CD4-positive, alpha-beta T cell (primary cell): ENCODE measurements at regions not wholly inside any gene's neighbourhood (a gene's known extent, or its start where the extent isn't known, plus 50 kb on each side); places are given as distances from the start of the nearest gene placed in this dataset. TPM values are rescaled to one million over a fixed set of nuclear protein-coding genes. Genes with fewer than 3 reads are reported as not detected.
"Not testable (repeated sequence)": the region's sequence is repeated elsewhere in the genome, so short reads cannot be mapped to it uniquely, and the experiment has no call there.

ENCODE experiments used
- ATAC-seq: fragments of 200-7000 bp; cut with Tn5 transposase; one replicate; pipeline ENCODE4 v1.10.0; 2022; ENCODE audit warnings: mild to moderate bottlenecking; ENCODE audit not compliant: poor library complexity
- CTCF ChIA-PET: fragments of 350-600 bp; sonication (Branson Sonifier 250); formaldehyde crosslinking; loops from one replicate; lab custom pipeline; 2021; ENCODE audit warnings: antibody characterized with exemption, inconsistent platforms; lab: Charles Lee
- POLR2A ChIA-PET: fragments of 350-600 bp; sonication (Branson Sonifier 250); formaldehyde crosslinking; loops from one replicate; lab custom pipeline; 2021; ENCODE audit warnings: antibody characterized with exemption, inconsistent platforms; lab: Charles Lee
- DNase-seq, 14 experiments: peaks; one replicate each; pipeline ENCODE4 v3.0.0-alpha.2; 2013 to 2020; ENCODE audit warnings: mixed read lengths in 2 of 14
- H3K27ac ChIP-seq, 2 donors: one replicate each; pipeline versions ENCODE4 v1.5.1 to v1.7.0; 2013; ENCODE audit warnings: low read length in 2 of 2, low read depth in 1 of 2, mild to moderate bottlenecking in 1 of 2
- H3K27me3 ChIP-seq, 2 experiments: 1 replicate in 1 of 2; 2 replicates in 1 of 2; pipeline versions ENCODE4 v1.6.1 to v1.7.0; 2013; ENCODE audit warnings: low read length in 2 of 2, control low read depth in 1 of 2, mild to moderate bottlenecking in 1 of 2, moderate library complexity in 1 of 2; ENCODE audit not compliant: insufficient read depth in 2 of 2, control insufficient read depth in 1 of 2
- H3K36me3 ChIP-seq: one replicate; pipeline ENCODE4 v1.6.1; 2013; ENCODE audit warnings: low read length, control low read depth; ENCODE audit not compliant: insufficient read depth
- H3K4me1 ChIP-seq: one replicate; pipeline ENCODE4 v1.6.1; 2013; ENCODE audit warnings: low read length, control low read depth; ENCODE audit not compliant: insufficient read depth
- H3K4me3 ChIP-seq: one replicate; pipeline ENCODE4 v1.5.1; 2013; ENCODE audit warnings: mild to moderate bottlenecking, low read length, moderate library complexity
- H3K9me3 ChIP-seq, 2 experiments: 1 replicate in 1 of 2; 2 replicates in 1 of 2; pipeline versions ENCODE4 v1.6.1 to v1.7.0; 2013; ENCODE audit warnings: low read length in 2 of 2, mild to moderate bottlenecking in 2 of 2, control low read depth in 1 of 2, moderate library complexity in 1 of 2; ENCODE audit not compliant: control insufficient read depth in 1 of 2, insufficient read depth in 1 of 2
- H3K27ac Mint-ChIP-seq: one replicate; pipeline ENCODE4 v1.8.0; 2020; ENCODE audit warnings: mixed read lengths
- H3K27me3 Mint-ChIP-seq: one replicate; pipeline ENCODE4 v1.8.0; 2021; ENCODE audit warnings: mixed read lengths
- H3K36me3 Mint-ChIP-seq: one replicate; pipeline ENCODE4 v1.8.0; 2021; ENCODE audit warnings: low read depth, mixed read lengths
- H3K4me1 Mint-ChIP-seq: one replicate; pipeline ENCODE4 v1.8.0; 2021; ENCODE audit warnings: low read depth, mixed read lengths
- H3K4me3 Mint-ChIP-seq: one replicate; pipeline ENCODE4 v1.8.0; 2020; ENCODE audit warnings: mild to moderate bottlenecking, mixed read lengths
- H3K9me3 Mint-ChIP-seq: one replicate; pipeline ENCODE4 v1.8.0; 2020; ENCODE audit warnings: mixed read lengths
- intact Hi-C, 2 experiments: fragments of 100-400 bp; cut with DNase I in 1 of 2; cut with micrococcal nuclease in 1 of 2; formaldehyde crosslinking; loops; one replicate each; pipeline versions ENCODE4 v1.15.1 to v1.9.0; 2023 to 2025; cut with DNase I, micrococcal nuclease
- microRNA-seq: library from miRNA; unstranded; fragments of <30 nt; microRNA quantifications from one replicate; pipeline ENCODE4 v1.2.0, GENCODE V29; 2021; ENCODE audit warnings: borderline microRNAs expressed, borderline replicate concordance

DNA sequence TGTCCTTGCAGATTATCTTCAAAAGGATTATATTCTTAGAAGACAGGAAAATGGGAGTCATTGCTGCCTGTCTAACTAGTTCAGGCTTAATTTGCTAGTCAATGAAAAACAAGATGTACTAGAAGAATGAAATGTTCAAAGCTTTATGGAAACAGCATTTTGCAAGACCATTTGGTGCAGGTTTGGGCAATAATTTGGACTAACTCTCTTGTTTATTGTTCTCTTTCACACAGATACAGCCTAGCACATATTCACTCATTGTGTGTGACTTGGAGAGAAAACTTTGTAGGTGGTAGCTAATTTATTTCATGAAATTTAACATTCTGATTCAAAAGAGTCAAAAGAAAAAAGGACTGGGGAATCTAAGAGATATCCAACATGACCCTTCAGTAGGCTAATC is 92.5 kb upstream of the POTEB3 start:
- ATAC-seq, CTCF ChIA-PET, DNase-seq, H3K27ac Mint-ChIP-seq, H3K4me3 Mint-ChIP-seq, H3K9me3 ChIP-seq, H3K27me3 ChIP-seq, H3K4me1 Mint-ChIP-seq, H3K4me3 ChIP-seq, H3K27ac ChIP-seq, H3K27me3 Mint-ChIP-seq, intact Hi-C loops, H3K36me3 ChIP-seq, H3K9me3 Mint-ChIP-seq, POLR2A ChIA-PET, H3K36me3 Mint-ChIP-seq, H3K4me1 ChIP-seq: not testable (repeated sequence)

DNA sequence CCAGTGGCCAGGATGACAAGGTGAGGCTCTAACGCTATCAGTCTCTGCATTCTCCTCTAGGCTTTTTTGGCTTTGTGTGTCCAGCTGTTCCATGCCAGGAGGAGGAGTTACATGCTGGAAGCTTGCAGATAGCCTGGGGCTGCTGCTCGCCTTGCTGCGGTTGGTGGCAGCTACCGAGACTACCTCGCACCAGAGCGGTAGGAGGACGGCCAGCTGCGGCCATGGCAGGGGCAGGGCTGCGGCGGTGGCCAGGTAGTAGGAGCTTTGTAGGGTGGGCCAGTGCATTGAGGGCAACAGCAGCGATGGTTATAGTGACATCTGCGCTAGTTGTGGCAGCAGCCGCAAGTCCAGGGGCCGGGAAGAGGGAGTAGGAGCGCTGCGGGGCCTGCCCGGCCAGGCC is 75.9 kb upstream of the POTEB3 start:
- POLR2A ChIA-PET, result not testable (repeated sequence)

DNA sequence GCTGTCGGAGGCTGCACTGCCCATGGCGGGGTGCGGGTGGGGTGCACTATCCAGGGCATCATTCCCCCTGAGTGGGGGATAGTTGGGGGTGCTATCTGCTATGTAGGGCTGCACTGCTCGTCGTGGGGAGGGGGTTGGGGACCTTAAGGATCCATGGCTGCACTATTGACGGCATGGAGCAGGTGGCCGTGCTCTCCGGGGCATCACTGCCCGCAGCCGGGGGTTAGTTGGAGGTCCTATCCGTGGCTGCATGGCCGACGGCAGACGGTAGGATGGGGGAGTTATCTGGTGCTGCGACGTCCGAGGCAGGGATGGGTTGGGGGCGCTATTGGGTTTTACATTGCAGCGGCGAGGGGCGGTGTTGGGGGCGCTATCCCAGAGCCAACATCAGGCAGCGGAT is 75.0 kb upstream of the POTEB3 start:
- H3K9me3 Mint-ChIP-seq, H3K4me1 ChIP-seq, H3K27me3 ChIP-seq, ATAC-seq, H3K4me3 ChIP-seq, H3K36me3 ChIP-seq, H3K27me3 Mint-ChIP-seq, H3K4me3 Mint-ChIP-seq, intact Hi-C loops, DNase-seq, H3K36me3 Mint-ChIP-seq, H3K27ac ChIP-seq, POLR2A ChIA-PET, CTCF ChIA-PET, H3K27ac Mint-ChIP-seq, H3K4me1 Mint-ChIP-seq, H3K9me3 ChIP-seq: not testable (repeated sequence)

More for the DNA sequence above, 75.9 kb upstream of the POTEB3 start:
- H3K36me3 ChIP-seq, H3K27me3 Mint-ChIP-seq, intact Hi-C loops, H3K4me3 Mint-ChIP-seq, H3K27ac ChIP-seq, H3K4me1 ChIP-seq, H3K4me3 ChIP-seq, DNase-seq, CTCF ChIA-PET, H3K9me3 ChIP-seq, ATAC-seq, H3K36me3 Mint-ChIP-seq, H3K27me3 ChIP-seq, H3K9me3 Mint-ChIP-seq, H3K4me1 Mint-ChIP-seq, H3K27ac Mint-ChIP-seq: not testable (repeated sequence)

DNA sequence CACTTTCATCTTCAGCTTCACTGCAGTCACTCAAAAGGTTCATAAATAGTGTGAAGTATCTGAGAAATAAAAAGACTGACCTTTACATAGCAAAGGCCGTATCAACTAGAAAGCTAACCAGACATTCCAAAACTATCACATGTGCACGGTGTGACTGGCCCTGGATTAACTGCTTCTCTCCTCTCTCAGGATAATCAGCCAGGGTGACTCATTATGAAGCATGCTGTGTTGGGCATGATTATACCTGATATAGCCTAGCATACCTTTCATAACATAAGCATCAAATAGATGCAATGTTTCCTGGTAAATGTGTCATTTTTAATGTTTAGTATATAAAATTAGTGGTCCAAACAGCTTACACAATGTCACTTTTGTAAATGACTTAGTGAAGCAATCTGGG is 62.7 kb upstream of the POTEB3 start:
- CTCF ChIA-PET, H3K27me3 ChIP-seq, H3K27me3 Mint-ChIP-seq, H3K27ac ChIP-seq, H3K36me3 ChIP-seq, H3K4me3 ChIP-seq, H3K36me3 Mint-ChIP-seq, ATAC-seq, intact Hi-C loops, H3K9me3 ChIP-seq, H3K4me1 ChIP-seq, DNase-seq, H3K27ac Mint-ChIP-seq, H3K4me1 Mint-ChIP-seq, POLR2A ChIA-PET, H3K9me3 Mint-ChIP-seq, H3K4me3 Mint-ChIP-seq: not testable (repeated sequence)

Small RNA genes lying in the stretch of these regions (microRNA-seq; reads per million reads assigned to microRNA genes)
- gene MIR5701-2, result not detected
